Esophagus muscularis mucosa (tissue), 4 donors: ENCODE measurements at regions not wholly inside any gene's neighbourhood (a gene's known extent, or its start where the extent isn't known, plus 50 kb on each side); places are given as distances from the start of the nearest gene placed in this dataset.

Source experiments
- DNase-seq: peaks from one replicate; pipeline ENCODE4 v3.0.0-alpha.2; 2017; ENCODE audit errors: extremely low spot score
- H3K27ac ChIP-seq, 4 donors: fragments of 200-600 bp; sonication (generic); replicated peaks in 1 of 4; 1 replicate in 3 of 4; 2 replicates in 1 of 4; pipeline ENCODE4 v1.5.1; 2016 to 2019; ENCODE audit warnings: mild to moderate bottlenecking in 1 of 4
- H3K27me3 ChIP-seq, 4 donors: fragments of 200-600 bp; sonication (generic); one replicate each; pipeline versions ENCODE4 v1.5.1 to v1.6.0; 2016 to 2019
- H3K36me3 ChIP-seq, 4 donors: fragments of 200-600 bp; sonication (generic); one replicate each; pipeline ENCODE4 v1.5.1; 2016 to 2019
- H3K4me1 ChIP-seq, 4 donors: fragments of 200-600 bp; sonication (generic); one replicate each; pipeline ENCODE4 v1.5.1; 2016 to 2019
- H3K4me3 ChIP-seq, 4 donors: fragments of 200-600 bp; sonication (generic); 1 replicate in 2 of 4; 2 replicates in 2 of 4; pipeline ENCODE4 v1.5.1; 2016 to 2019; ENCODE audit warnings: mild to moderate bottlenecking in 4 of 4, moderate library complexity in 1 of 4
- H3K9me3 ChIP-seq, 4 donors: fragments of 200-600 bp; sonication (generic); 1 replicate in 3 of 4; 2 replicates in 1 of 4; pipeline ENCODE4 v1.5.1; 2016 to 2019
- EP300 ChIP-seq: sonication (generic); formaldehyde crosslinking; IDR thresholded peaks from one replicate; pipeline ENCODE4 v1.6.1; 2017; ENCODE audit warnings: antibody characterized with exemption
- POLR2A ChIP-seq: fragments of 450-650 bp; IDR thresholded peaks from one replicate; pipeline ENCODE4 v1.6.1; 2017; ENCODE audit warnings: antibody characterized with exemption, moderate library complexity, mild to moderate bottlenecking, low read depth
- POLR2AphosphoS5 ChIP-seq, 2 donors: sonication (generic); formaldehyde crosslinking; IDR thresholded peaks; one replicate each; pipeline ENCODE4 v1.6.1; 2017; ENCODE audit warnings: antibody characterized with exemption in 2 of 2
- WGBS: methylation state at CpG from one replicate; pipeline ENCODE4 v1.1.5; 2018; 5-methylcytosine and 5-hydroxymethylcytosine counted together
- intact Hi-C: fragments of 100-400 bp; cut with DNase I; formaldehyde crosslinking; loops from one replicate; pipeline ENCODE4 v1.15.1; 2023
- TF ChIP-seq, protein P1 (sequence below), 3 experiments: fragments of 200-600 bp in 2 of 3; fragments of 450-650 bp in 1 of 3; sonication (generic) in 2 of 3; IDR thresholded peaks; one replicate each; pipeline ENCODE4 v1.5.1; 2017 to 2019; ENCODE audit warnings: antibody characterized with exemption in 3 of 3, mild to moderate bottlenecking in 2 of 3, moderate library complexity in 1 of 3

DNA sequence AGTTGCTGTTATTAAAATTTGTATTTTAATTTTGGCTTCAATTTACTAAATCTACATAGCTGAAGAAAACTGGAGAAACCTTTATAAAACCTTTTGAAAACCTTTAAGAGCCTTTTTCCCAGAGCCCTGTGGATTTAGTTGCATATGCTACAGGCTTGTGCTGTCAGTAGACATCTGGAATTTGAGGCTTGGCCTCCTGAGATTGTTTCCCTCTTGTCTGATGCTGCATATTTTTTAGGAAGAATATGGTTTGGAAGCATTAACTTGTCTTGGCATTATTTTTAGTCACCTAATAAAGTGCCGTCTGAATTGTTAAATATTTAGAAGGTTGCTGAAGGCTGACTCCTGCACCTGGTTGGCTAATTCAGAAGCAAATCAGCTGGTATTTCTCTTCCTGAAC is 369.4 kb downstream of the UTRN start:
- Histone ChIP-seq H3K36me3 (no peaks in the 10 kb centered on the region), H3K27me3 (no peaks in the 10 kb centered on the region), H3K4me1 (peaks cover 11 to 30% (median 27%) of the 10 kb centered on the region in 4 donors), H3K4me3 (no peak overlapping the region), H3K9me3 (no peaks in the 10 kb centered on the region), H3K27ac (no peak overlapping the region)
- DNase-seq: no peak
- WGBS: 25% methylated on average over 1 of the region's 1 CpG
- no peak for TF ChIP-seq EP300
- TF ChIP-seq POLR2AphosphoS5 (IDR thresholded peaks at IDR 0.05): no peak
- TF ChIP-seq, protein P1, sequence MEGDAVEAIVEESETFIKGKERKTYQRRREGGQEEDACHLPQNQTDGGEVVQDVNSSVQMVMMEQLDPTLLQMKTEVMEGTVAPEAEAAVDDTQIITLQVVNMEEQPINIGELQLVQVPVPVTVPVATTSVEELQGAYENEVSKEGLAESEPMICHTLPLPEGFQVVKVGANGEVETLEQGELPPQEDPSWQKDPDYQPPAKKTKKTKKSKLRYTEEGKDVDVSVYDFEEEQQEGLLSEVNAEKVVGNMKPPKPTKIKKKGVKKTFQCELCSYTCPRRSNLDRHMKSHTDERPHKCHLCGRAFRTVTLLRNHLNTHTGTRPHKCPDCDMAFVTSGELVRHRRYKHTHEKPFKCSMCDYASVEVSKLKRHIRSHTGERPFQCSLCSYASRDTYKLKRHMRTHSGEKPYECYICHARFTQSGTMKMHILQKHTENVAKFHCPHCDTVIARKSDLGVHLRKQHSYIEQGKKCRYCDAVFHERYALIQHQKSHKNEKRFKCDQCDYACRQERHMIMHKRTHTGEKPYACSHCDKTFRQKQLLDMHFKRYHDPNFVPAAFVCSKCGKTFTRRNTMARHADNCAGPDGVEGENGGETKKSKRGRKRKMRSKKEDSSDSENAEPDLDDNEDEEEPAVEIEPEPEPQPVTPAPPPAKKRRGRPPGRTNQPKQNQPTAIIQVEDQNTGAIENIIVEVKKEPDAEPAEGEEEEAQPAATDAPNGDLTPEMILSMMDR (IDR thresholded peaks at IDR 0.05): no peak
- TF ChIP-seq POLR2A: no peak
- intact Hi-C loops: no loop called here

DNA sequence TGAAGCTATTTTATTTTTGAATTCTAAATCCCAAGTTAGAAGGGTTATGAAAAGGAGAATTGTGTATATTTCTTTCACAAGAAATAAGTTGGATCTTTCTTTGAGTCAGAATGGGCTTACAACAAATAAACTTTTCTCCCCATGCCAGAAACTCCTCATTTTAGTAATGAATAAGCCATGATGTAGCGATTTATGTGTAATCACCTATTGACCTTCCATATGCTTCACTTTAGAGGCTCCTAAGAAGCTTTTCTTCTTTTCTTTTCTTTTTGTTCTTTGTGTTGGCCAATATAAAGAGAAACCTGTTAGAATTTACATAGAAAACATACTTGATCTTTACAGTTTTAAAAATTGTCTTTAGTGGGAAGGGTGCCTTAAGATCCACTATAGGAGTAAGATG is 370.2 kb downstream of the UTRN start:
- H3K27ac ChIP-seq: no peak overlapping the region
- peaks cover 16 to 37% (median 33%) of the 10 kb centered on the region in 4 donors for H3K4me1 ChIP-seq
- TF ChIP-seq, protein P1 (IDR thresholded peaks at IDR 0.05): no peak
- TF ChIP-seq EP300: no peak
- no peak for TF ChIP-seq POLR2AphosphoS5 (IDR thresholded peaks at IDR 0.05)
- no peak for TF ChIP-seq POLR2A
- intact Hi-C loops: no loop called here
- no peaks in the 10 kb centered on the region for H3K36me3 ChIP-seq
- DNase-seq: no peak
- no peaks in the 10 kb centered on the region for H3K27me3 ChIP-seq
- no peaks in the 10 kb centered on the region for H3K9me3 ChIP-seq
- WGBS: 91% methylated on average over 1 of the region's 1 CpG
- no peak overlapping the region for H3K4me3 ChIP-seq

DNA sequence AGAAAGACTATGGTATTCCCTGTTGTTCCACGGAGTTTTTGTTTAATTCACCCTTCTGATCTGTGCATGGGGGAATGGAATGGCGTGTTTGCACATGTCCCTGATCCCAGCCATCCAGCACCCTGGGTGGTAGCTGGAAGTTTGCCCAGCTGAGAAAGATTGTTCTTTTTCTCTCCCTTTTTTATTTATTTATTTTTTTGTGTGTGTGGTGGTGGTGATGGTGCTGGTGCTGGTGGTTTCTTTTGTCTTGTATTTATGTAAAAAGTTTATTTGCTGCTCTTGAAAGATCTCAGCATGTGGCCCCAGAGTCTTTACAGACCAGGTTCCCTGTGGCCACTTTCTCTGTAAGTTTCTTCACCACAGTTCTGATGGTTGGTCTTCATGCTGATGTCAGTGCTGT is 372.6 kb downstream of the UTRN start:
- no peaks in the 10 kb centered on the region for H3K27me3 ChIP-seq
- H3K9me3 ChIP-seq: no peaks in the 10 kb centered on the region
- H3K36me3 ChIP-seq: no peaks in the 10 kb centered on the region
- TF ChIP-seq POLR2AphosphoS5 (IDR thresholded peaks at IDR 0.05) (no peak), EP300 (no peak), POLR2A (no peak)
- TF ChIP-seq, protein P1 (IDR thresholded peaks at IDR 0.05): no peak
- no peak overlapping the region for H3K4me3 ChIP-seq
- 87% methylated on average over 2 of the region's 2 CpGs for WGBS
- peaks cover 16 to 44% (median 34%) of the 10 kb centered on the region in 4 donors for H3K4me1 ChIP-seq
- intact Hi-C loops: no loop called here
- H3K27ac ChIP-seq: no peak overlapping the region
- DNase-seq: no peak

DNA sequence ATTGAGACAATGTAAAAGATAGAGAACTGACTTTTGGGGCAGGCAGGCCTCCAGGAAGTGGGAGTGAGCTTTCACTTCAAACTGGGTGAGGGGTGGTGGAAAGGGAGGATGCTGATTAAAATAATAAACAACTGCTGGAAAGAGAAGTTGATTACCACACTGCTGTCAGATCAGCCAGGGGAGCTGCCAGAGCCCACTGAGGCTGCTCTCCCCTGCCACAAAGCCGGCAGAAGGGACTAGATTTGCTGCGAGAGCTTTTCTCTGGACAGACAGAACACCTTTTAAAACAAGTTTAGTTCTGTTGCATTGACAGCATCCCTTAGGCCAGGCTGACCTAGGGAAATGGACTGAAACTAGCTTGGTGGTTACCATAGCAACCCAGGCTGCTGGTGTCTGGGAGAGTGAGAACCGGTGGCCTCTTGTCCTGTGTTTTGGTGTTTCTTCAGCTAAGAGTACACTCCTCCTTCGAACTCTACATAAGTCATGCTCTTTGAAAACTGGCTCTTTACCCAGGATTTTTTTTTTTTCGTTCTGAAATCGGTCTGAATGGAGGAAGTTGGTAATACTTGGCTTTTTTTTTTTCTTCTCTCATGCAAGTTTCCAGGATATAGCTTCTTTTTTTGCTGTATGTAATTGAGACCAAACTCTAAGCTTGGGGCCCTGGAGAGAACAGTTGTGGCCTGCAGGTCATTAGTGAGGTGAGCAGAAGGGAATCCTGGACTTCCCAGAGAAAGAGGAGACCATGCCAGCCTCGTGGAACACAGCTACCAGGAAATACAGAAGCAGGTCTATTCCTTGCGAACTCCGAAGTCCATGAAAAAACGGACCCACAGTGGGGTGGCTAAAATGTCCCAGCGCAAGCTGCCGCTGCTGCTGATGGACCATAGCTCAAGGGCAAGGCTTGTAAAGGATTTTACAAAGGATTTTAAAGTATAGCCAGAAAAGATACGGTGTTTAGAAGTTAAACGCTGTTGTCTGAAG is 374.4 kb downstream of the UTRN start:
- no peak overlapping the region for H3K4me3 ChIP-seq
- intact Hi-C loops: no loop called here
- 62% methylated on average over 14 of the region's 14 CpGs for WGBS
- peaks cover 14 to 41% (median 26%) of the 10 kb centered on the region in 4 donors for H3K4me1 ChIP-seq
- no peaks in the 10 kb centered on the region for H3K36me3 ChIP-seq
- H3K9me3 ChIP-seq: no peaks in the 10 kb centered on the region
- DNase-seq: no peak
- no peak overlapping the region for H3K27ac ChIP-seq
- TF ChIP-seq EP300: no peak
- TF ChIP-seq POLR2AphosphoS5 (IDR thresholded peaks at IDR 0.05): no peak
- TF ChIP-seq POLR2A: no peak
- TF ChIP-seq, protein P1 (IDR thresholded peaks at IDR 0.05): no peak
- H3K27me3 ChIP-seq: no peaks in the 10 kb centered on the region
